SH-SY5Y (cell line): ENCODE measurements at regions not wholly inside any gene's neighbourhood (a gene's known extent, or its start where the extent isn't known, plus 50 kb on each side); places are given as distances from the start of the nearest gene placed in this dataset.

Experiments
- GATA2 ChIP-seq: IDR thresholded peaks from 2 replicates; pipeline ENCODE4 v1.6.1; 2011; ENCODE audit warnings: mild to moderate bottlenecking, low read depth, low read length
- GATA3 ChIP-seq: IDR thresholded peaks from 2 replicates; pipeline ENCODE4 v1.6.1; 2011; ENCODE audit warnings: low read depth, mild to moderate bottlenecking, low read length, moderate library complexity

DNA sequence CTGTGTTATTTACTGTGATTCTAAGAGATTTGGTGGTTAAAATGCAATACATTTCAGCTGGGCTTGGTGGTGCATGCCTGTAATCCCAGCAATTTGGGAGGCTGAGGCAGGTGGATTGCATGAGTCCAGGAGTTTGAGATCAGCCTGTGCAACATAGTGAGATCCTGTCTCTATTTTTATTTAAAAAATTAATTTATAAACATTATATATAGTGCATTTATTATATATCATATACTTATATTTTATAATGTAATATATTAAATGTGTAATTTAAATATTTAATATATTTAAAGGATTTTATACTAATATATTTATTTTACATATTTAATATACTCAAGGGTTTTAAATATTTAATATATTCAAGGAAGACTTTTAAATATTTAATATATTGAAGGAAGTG, 402.8 kb upstream of the PCDH15 start:
- TF ChIP-seq GATA2, result no peak
- no peak for TF ChIP-seq GATA3
